Nephron progenitor cell (in vitro differentiated cells): ENCODE measurements at regions not wholly inside any gene's neighbourhood (a gene's known extent, or its start where the extent isn't known, plus 50 kb on each side); places are given as distances from the start of the nearest gene placed in this dataset.

Source experiments
- DNase-seq: peaks from one replicate; pipeline ENCODE4 v3.0.0; 2021
- H3K27ac Mint-ChIP-seq: 2 replicates; pipeline ENCODE4 v1.8.0; 2021; ENCODE audit warnings: mild to moderate bottlenecking, moderate library complexity, mixed read lengths
- H3K27me3 Mint-ChIP-seq: 2 replicates; pipeline ENCODE4 v1.8.0; 2021; ENCODE audit warnings: mild to moderate bottlenecking, low read depth, mixed read lengths; ENCODE audit not compliant: poor library complexity
- H3K36me3 Mint-ChIP-seq: 2 replicates; pipeline ENCODE4 v1.8.0; 2021; ENCODE audit warnings: low read depth, mixed read lengths
- H3K4me1 Mint-ChIP-seq: 2 replicates; pipeline ENCODE4 v1.8.0; 2021; ENCODE audit warnings: mixed read lengths
- H3K4me3 Mint-ChIP-seq: 2 replicates; pipeline ENCODE4 v1.8.0; 2021; ENCODE audit warnings: mild to moderate bottlenecking, moderate library complexity, mixed read lengths
- H3K9me3 Mint-ChIP-seq: 2 replicates; pipeline ENCODE4 v1.8.0; 2021; ENCODE audit warnings: mild to moderate bottlenecking, moderate library complexity, mixed read lengths
- CTCF ChIP-seq: fragments of 200-600 bp; sonication (generic); IDR thresholded peaks from 2 replicates; pipeline ENCODE4 v1.5.0; 2021; ENCODE audit warnings: antibody characterized with exemption

- Mint-ChIP-seq H3K9me3 (no peaks in the 10 kb centered on the region), H3K36me3 (no peaks in the 10 kb centered on the region), H3K27me3 (no peaks in the 10 kb centered on the region), H3K4me1 (peaks cover 6% of the 10 kb centered on the region), H3K4me3 (no peak overlapping the region), H3K27ac (no peak overlapping the region)
- TF ChIP-seq CTCF: no peak
- no peak for DNase-seq
These were observed 92.2 kb upstream of the SLC8A1 start for GRCh38 chr2:40544072-40544471.

DNA sequence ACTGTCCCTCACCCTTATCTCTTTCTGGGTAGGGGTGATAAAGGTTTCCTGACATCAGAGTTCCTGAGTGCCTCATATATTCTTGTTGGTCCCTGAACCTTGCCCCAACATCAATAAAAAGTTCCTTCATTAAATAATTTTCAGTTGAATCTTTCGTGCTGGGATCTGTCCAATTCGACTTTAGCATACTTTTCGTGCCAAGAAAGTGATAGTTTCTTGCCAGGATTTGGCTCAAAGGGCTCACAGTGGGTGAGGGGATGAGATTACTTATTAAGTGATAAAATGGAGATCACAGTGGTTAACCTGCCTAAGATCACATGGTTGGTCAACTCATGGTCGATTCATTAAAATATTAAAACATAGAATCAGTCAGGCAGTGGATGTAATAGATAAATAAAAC lies 93.8 kb upstream of the SLC8A1 start:
- no peak for TF ChIP-seq CTCF
- H3K27me3 Mint-ChIP-seq: no peaks in the 10 kb centered on the region
- no peak overlapping the region for H3K4me3 Mint-ChIP-seq
- no peak for DNase-seq
- no peaks in the 10 kb centered on the region for H3K9me3 Mint-ChIP-seq
- H3K4me1 Mint-ChIP-seq: peaks cover 6% of the 10 kb centered on the region
- no peaks in the 10 kb centered on the region for H3K36me3 Mint-ChIP-seq
- H3K27ac Mint-ChIP-seq: no peak overlapping the region

GRCh38 chr2:40546439-40547191 lies 94.7 kb upstream of the SLC8A1 start:
- H3K4me3 Mint-ChIP-seq: no peak overlapping the region
- no peaks in the 10 kb centered on the region for H3K9me3 Mint-ChIP-seq
- no peaks in the 10 kb centered on the region for H3K36me3 Mint-ChIP-seq
- H3K27ac Mint-ChIP-seq: no peak overlapping the region
- peaks cover 6% of the 10 kb centered on the region for H3K4me1 Mint-ChIP-seq
- no peak for DNase-seq
- no peaks in the 10 kb centered on the region for H3K27me3 Mint-ChIP-seq
- TF ChIP-seq CTCF: no peak

GRCh38 chr2:40548521-40548920 lies 96.6 kb upstream of the SLC8A1 start:
- Mint-ChIP-seq H3K27me3 (peaks cover 4% of the 10 kb centered on the region), H3K27ac (no peak overlapping the region), H3K4me3 (no peak overlapping the region), H3K36me3 (no peaks in the 10 kb centered on the region), H3K9me3 (no peaks in the 10 kb centered on the region), H3K4me1 (peaks cover 8% of the 10 kb centered on the region)
- no peak for DNase-seq
- no peak for TF ChIP-seq CTCF

GRCh38 chr2:40550085-40550484 lies 98.2 kb upstream of the SLC8A1 start:
- Mint-ChIP-seq H3K27ac (no peak overlapping the region), H3K36me3 (no peaks in the 10 kb centered on the region), H3K9me3 (no peaks in the 10 kb centered on the region), H3K4me1 (peaks cover 13% of the 10 kb centered on the region), H3K27me3 (peaks cover 4% of the 10 kb centered on the region), H3K4me3 (no peak overlapping the region)
- TF ChIP-seq CTCF: no peak
- DNase-seq: no peak

DNA sequence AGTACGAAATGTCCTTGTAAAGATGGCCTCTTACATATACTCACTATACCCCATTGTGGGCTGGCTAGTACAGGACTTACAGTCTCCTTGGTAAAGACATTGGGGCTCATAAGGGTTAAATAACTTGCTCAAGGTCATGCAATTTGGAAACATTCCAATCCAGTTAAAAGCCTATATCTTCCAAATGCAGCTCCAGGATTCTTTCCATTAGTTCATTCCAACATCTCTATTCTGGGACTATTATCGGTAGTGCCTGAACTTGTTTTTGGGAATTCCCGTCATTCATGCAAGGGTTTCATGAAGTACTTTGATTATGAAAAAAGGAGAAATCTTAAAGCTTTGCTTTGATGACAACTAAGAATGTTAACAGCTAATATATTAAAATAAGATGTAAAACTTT lies 99.2 kb upstream of the SLC8A1 start:
- no peak for TF ChIP-seq CTCF
- no peaks in the 10 kb centered on the region for H3K9me3 Mint-ChIP-seq
- H3K27me3 Mint-ChIP-seq: peaks cover 4% of the 10 kb centered on the region
- no peak for DNase-seq
- no peaks in the 10 kb centered on the region for H3K36me3 Mint-ChIP-seq
- H3K4me1 Mint-ChIP-seq: peaks cover 13% of the 10 kb centered on the region
- no peak overlapping the region for H3K27ac Mint-ChIP-seq
- H3K4me3 Mint-ChIP-seq: no peak overlapping the region
